ENCODE measurements at regions not wholly inside any gene's neighbourhood (a gene's known extent, or its start where the extent isn't known, plus 50 kb on each side); places are given as distances from the start of the nearest gene placed in this dataset.

DNA sequence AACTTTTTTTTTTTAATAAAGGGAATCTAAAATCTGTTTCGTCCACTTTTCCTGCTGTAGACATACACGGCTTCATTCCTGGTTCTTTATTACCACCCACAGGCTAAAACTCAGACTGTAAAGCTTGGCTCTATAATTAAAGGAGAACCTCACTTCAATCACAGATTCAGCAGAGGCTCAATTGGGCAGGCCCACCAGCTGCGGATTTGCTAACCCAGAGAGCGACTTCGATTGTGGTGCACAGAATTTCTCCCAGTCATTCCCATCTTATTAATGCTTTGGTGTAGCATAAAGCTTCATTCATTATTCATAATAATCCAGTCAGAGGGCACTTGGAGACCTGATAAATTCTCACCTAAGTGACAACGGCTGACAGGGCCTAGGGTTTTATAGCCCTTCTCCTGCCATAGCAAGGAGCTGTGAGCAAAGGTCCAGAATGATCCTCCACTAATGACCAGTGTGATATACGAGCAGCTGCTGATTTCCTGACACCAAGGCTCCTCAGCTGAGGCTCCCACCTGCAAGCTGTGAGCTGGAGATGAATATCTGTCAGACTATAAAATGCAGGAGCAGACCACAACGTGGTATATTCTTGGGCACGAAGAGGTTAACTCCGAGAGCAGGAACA is 149.0 kb downstream of the ATP6V1G3 start:
- H3K4me3 ChIP-seq (ENCODE audit: low read depth, low read length) = no peak overlapping the region
- H3K27me3 ChIP-seq (ENCODE audit: control insufficient read depth, insufficient read depth, low read length) = no peaks in the 10 kb centered on the region
- no peaks in the 10 kb centered on the region for H3K36me3 ChIP-seq (ENCODE audit: control insufficient read depth, insufficient read depth, low read length)
- TF ChIP-seq, protein P1, sequence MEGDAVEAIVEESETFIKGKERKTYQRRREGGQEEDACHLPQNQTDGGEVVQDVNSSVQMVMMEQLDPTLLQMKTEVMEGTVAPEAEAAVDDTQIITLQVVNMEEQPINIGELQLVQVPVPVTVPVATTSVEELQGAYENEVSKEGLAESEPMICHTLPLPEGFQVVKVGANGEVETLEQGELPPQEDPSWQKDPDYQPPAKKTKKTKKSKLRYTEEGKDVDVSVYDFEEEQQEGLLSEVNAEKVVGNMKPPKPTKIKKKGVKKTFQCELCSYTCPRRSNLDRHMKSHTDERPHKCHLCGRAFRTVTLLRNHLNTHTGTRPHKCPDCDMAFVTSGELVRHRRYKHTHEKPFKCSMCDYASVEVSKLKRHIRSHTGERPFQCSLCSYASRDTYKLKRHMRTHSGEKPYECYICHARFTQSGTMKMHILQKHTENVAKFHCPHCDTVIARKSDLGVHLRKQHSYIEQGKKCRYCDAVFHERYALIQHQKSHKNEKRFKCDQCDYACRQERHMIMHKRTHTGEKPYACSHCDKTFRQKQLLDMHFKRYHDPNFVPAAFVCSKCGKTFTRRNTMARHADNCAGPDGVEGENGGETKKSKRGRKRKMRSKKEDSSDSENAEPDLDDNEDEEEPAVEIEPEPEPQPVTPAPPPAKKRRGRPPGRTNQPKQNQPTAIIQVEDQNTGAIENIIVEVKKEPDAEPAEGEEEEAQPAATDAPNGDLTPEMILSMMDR (IDR thresholded peaks at IDR 0.05; ENCODE audit: insufficient read depth, low read length, poor library complexity, severe bottlenecking) = no peak
- no peak for DNase-seq (ENCODE audit: low read depth)

DNA sequence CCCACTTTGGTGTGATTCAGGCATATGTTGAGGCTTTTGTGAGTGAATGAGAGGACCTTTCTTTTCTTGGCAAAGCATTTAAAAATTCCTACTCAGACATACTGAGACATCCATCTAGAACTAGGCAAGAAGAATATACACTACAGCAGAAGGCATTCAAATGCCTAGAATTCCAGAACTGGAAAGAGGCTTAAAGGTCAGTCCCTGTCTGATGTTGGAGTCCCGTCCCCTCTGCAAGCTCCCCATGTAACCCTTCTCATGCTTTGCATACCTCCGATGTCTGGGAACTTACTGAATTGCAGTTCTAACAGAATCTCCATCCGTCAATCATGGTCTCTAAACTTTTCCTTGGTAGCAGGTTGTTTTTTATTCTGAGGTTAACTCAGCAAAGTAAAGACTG is 152.9 kb downstream of the ATP6V1G3 start:
- Histone ChIP-seq H3K4me3 (ENCODE audit: low read depth, low read length) (no peak overlapping the region), H3K27me3 (ENCODE audit: control insufficient read depth, insufficient read depth, low read length) (no peaks in the 10 kb centered on the region), H3K36me3 (ENCODE audit: control insufficient read depth, insufficient read depth, low read length) (no peaks in the 10 kb centered on the region)
- TF ChIP-seq, protein P1 (IDR thresholded peaks at IDR 0.05; ENCODE audit: insufficient read depth, low read length, poor library complexity, severe bottlenecking) = no peak
- DNase-seq (ENCODE audit: low read depth) = no peak

DNA sequence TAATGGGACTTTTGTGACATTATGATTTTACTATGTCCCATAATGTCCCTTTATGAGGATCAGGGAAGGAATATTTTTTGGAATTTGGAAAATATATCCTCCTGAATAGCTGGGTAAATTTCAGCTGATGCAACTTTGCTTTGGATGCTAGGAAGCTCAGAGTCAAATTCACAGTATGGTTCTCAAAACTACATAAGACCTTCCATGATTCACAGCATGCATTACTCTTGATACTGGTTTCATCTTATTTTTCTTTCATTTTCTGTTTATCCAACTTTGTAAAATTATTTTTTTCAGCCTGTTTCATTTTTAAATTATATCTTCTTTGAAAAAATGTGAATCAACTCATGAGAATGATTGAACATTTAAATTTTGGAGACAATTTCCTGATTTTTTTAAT is 160.2 kb downstream of the ATP6V1G3 start:
- Histone ChIP-seq H3K36me3 (ENCODE audit: control insufficient read depth, insufficient read depth, low read length) (no peaks in the 10 kb centered on the region), H3K4me3 (ENCODE audit: low read depth, low read length) (no peak overlapping the region), H3K27me3 (ENCODE audit: control insufficient read depth, insufficient read depth, low read length) (no peaks in the 10 kb centered on the region)
- TF ChIP-seq, protein P1 (IDR thresholded peaks at IDR 0.05; ENCODE audit: insufficient read depth, low read length, poor library complexity, severe bottlenecking) = no peak
- DNase-seq (ENCODE audit: low read depth) = no peak

DNA sequence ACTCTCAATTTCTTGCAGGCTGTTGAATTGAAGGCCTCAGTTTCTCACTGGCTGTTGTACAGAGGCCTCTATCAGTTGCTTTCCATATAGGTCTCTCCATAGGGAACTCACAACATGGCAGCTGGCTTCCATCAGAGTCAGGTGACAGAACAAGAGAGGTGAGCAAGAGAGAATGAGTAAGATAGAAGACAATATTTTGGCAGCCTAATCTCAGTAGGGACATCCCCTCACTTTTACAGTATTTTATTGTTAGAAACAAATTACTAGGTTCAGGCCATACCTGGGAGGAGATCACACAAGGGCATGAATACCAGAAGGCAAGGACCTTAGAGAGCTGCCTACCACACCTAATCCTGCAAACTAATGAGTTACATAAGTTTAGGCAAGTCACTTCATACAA is 162.8 kb downstream of the ATP6V1G3 start:
- Histone ChIP-seq H3K27me3 (ENCODE audit: control insufficient read depth, insufficient read depth, low read length) (no peaks in the 10 kb centered on the region), H3K36me3 (ENCODE audit: control insufficient read depth, insufficient read depth, low read length) (no peaks in the 10 kb centered on the region), H3K4me3 (ENCODE audit: low read depth, low read length) (no peak overlapping the region)
- DNase-seq (ENCODE audit: low read depth) = no peak
- TF ChIP-seq, protein P1 (IDR thresholded peaks at IDR 0.05; ENCODE audit: insufficient read depth, low read length, poor library complexity, severe bottlenecking) = no peak

DNA sequence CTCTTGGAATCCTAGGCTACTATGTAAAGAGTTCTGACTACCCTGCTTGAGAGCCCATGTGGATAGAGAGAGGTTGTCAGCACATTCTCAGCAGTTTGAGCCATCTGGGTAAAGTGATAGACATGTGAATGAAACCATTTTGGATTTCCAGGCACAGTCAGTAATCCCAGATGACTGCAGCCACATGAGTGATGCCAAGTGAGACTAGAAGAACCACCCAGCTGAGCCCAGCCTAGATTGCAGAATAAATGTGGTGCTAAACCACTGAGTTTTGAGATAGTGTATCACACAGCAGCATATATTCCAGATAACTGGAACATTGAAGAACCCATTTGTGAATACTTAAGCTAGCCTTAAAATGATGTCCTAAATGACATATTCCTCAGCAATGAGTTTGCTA is 166.2 kb downstream of the ATP6V1G3 start:
- H3K36me3 ChIP-seq (ENCODE audit: control insufficient read depth, insufficient read depth, low read length) = no peaks in the 10 kb centered on the region
- DNase-seq (ENCODE audit: low read depth) = no peak
- no peak overlapping the region for H3K4me3 ChIP-seq (ENCODE audit: low read depth, low read length)
- H3K27me3 ChIP-seq (ENCODE audit: control insufficient read depth, insufficient read depth, low read length) = no peaks in the 10 kb centered on the region
- TF ChIP-seq, protein P1 (IDR thresholded peaks at IDR 0.05; ENCODE audit: insufficient read depth, low read length, poor library complexity, severe bottlenecking) = no peak

DNA sequence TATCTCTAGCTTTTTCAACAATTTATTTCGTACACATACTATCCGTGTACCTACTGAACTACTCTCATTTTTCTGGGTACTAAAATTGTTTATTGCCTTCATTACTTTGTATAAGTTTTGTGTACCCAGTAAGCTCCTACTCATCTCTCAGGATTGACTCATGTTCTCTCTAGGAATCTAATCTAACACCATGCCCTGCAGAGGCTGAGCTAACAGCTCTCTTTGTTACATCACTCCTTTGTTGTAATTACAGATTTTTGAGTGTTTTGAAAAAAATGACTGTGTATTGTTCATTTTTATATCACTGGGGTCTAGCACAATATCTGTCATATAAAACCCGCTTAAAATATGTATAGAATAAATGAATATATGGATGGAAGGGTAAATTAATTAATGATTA is 167.1 kb downstream of the ATP6V1G3 start:
- no peak overlapping the region for H3K4me3 ChIP-seq (ENCODE audit: low read depth, low read length)
- no peaks in the 10 kb centered on the region for H3K36me3 ChIP-seq (ENCODE audit: control insufficient read depth, insufficient read depth, low read length)

More for the DNA sequence above, 167.1 kb downstream of the ATP6V1G3 start:
- no peaks in the 10 kb centered on the region for H3K27me3 ChIP-seq (ENCODE audit: control insufficient read depth, insufficient read depth, low read length)
- no peak for DNase-seq (ENCODE audit: low read depth)
- TF ChIP-seq, protein P1 (IDR thresholded peaks at IDR 0.05; ENCODE audit: insufficient read depth, low read length, poor library complexity, severe bottlenecking) = no peak
